WERI-Rb-1 (cell line): ENCODE measurements at regions not wholly inside any gene's neighbourhood (a gene's known extent, or its start where the extent isn't known, plus 50 kb on each side); places are given as distances from the start of the nearest gene placed in this dataset.

ENCODE experiments used
- DNase-seq: peaks from one replicate; pipeline ENCODE4 v3.0.0-alpha.2; 2020
- H3K27ac ChIP-seq: fragments of 250-450 bp; sonication (Bioruptor Pico); 2 replicates; pipeline ENCODE4 v1.5.1; 2020; ENCODE audit warnings: mild to moderate bottlenecking, moderate library complexity
- H3K27me3 ChIP-seq: fragments of 250-450 bp; sonication (Bioruptor Pico); 2 replicates; pipeline ENCODE4 v1.5.1; 2021; ENCODE audit warnings: mild to moderate bottlenecking, low read depth, moderate library complexity; ENCODE audit not compliant: insufficient read depth, severe bottlenecking
- H3K36me3 ChIP-seq: fragments of 250-450 bp; sonication (Bioruptor Pico); 2 replicates; pipeline ENCODE4 v1.5.1; 2020; ENCODE audit warnings: mild to moderate bottlenecking, moderate library complexity
- H3K4me3 ChIP-seq: 2 replicates; pipeline ENCODE4 v1.5.1; 2011; ENCODE audit warnings: low read depth, mild to moderate bottlenecking, control low read depth, low read length
- H3K9me3 ChIP-seq: fragments of 250-450 bp; sonication (Bioruptor Pico); 2 replicates; pipeline ENCODE4 v1.5.1; 2021; ENCODE audit warnings: mild to moderate bottlenecking, moderate library complexity; ENCODE audit not compliant: severe bottlenecking
- TF ChIP-seq, protein P1 (sequence below): IDR thresholded peaks from 2 replicates; pipeline ENCODE4 v1.5.1; 2011; ENCODE audit warnings: low read depth, mild to moderate bottlenecking, control low read depth, inconsistent platforms, low read length

DNA sequence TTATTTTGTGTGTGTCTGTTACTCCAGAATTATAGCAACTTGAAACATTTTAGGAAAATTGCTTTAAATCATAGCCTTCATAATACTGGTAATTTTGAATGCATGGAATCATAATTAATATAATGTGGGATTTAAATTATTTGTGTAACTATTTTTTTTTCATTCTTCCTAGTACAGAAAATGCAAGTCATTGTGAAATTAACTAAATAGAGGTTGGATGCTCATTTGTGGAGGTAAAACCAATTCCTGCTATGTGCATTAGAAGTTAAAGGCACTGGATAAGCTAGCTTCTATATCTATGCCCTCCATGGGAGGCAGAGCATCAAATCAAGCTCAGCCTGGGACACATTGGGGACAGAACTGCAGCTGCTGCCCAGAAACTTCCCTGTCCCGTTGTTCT lies 1048.5 kb upstream of the PABPC4L start:
- no peak for DNase-seq
- H3K4me3 ChIP-seq: no peak overlapping the region
- no peaks in the 10 kb centered on the region for H3K36me3 ChIP-seq
- no peak overlapping the region for H3K27ac ChIP-seq
- H3K27me3 ChIP-seq: no peaks in the 10 kb centered on the region
- H3K9me3 ChIP-seq: no peaks in the 10 kb centered on the region
- TF ChIP-seq, protein P1, sequence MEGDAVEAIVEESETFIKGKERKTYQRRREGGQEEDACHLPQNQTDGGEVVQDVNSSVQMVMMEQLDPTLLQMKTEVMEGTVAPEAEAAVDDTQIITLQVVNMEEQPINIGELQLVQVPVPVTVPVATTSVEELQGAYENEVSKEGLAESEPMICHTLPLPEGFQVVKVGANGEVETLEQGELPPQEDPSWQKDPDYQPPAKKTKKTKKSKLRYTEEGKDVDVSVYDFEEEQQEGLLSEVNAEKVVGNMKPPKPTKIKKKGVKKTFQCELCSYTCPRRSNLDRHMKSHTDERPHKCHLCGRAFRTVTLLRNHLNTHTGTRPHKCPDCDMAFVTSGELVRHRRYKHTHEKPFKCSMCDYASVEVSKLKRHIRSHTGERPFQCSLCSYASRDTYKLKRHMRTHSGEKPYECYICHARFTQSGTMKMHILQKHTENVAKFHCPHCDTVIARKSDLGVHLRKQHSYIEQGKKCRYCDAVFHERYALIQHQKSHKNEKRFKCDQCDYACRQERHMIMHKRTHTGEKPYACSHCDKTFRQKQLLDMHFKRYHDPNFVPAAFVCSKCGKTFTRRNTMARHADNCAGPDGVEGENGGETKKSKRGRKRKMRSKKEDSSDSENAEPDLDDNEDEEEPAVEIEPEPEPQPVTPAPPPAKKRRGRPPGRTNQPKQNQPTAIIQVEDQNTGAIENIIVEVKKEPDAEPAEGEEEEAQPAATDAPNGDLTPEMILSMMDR: no peak

DNA sequence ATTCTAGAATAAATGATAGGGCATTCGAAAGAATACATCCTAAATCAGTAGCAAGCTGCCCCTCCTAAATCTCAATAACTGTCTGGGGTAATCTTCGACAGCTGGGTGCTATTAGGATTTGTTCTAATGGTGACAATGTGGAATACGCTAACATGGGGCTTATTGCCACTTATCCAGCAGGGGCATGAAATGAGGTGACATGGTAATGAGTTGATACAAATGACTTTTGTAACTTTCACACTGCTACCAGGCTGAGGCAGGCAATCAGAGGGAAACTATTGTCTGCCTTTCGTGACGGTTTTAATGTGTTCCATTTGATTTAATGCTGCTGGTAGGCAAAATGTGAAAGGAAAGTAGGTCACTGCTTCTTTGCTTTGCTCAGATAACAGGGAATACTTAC lies 1047.4 kb upstream of the PABPC4L start:
- H3K27me3 ChIP-seq: no peaks in the 10 kb centered on the region
- H3K9me3 ChIP-seq: no peaks in the 10 kb centered on the region
- no peaks in the 10 kb centered on the region for H3K36me3 ChIP-seq
- TF ChIP-seq, protein P1: no peak; the same call in 1 of the 2 replicates
- H3K27ac ChIP-seq: peak overlapping the region; percentile 47
- DNase-seq: peak; percentile 75
- H3K4me3 ChIP-seq: peak overlapping the region; percentile 35

DNA sequence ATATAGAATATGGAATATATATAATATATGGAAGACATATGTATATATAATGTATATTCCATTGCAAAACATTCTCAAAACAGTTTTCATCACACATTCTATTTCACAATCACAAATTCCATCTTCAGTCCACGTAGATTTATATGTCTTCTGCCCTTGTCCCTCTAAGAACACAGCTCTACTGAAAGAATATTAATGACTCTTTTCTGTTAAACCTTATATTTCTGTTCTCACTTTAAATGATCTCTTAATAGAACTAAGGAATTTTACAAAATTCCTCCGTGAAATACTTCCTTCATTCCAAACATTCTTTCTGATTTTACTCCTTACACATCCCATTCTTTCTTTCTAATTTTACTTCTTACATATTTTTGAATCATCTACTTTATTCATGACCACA lies 1043.1 kb upstream of the PABPC4L start:
- no peak overlapping the region; the same call in 1 of the 2 replicates for H3K27ac ChIP-seq
- DNase-seq: no peak
- no peaks in the 10 kb centered on the region for H3K27me3 ChIP-seq
- H3K9me3 ChIP-seq: no peaks in the 10 kb centered on the region
- TF ChIP-seq, protein P1: no peak
- no peak overlapping the region for H3K4me3 ChIP-seq
- H3K36me3 ChIP-seq: no peaks in the 10 kb centered on the region

DNA sequence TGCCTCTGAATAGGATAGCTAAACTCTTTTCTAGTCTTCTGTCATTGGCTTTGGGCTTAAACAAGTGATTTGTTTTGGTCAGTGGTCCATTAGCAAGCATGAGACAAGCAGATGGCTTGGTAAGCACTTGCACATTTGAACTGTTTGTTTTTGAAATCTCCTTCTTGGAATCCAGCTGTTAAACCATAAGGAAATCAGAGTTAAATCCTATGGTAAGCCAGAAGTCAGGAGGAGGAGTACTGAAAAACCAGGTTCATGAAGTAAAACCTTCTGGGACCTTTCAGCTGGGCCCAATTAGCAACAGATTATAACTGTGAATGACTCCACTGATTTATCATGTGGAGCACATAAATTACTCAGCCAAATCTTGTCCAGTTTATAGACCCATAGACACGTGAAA lies 1042.5 kb upstream of the PABPC4L start:
- Histone ChIP-seq H3K9me3 (no peaks in the 10 kb centered on the region), H3K36me3 (no peaks in the 10 kb centered on the region), H3K27ac (peak overlapping the region; percentile 63), H3K4me3 (no peak overlapping the region), H3K27me3 (no peaks in the 10 kb centered on the region)
- DNase-seq: no peak
- TF ChIP-seq, protein P1: no peak

DNA sequence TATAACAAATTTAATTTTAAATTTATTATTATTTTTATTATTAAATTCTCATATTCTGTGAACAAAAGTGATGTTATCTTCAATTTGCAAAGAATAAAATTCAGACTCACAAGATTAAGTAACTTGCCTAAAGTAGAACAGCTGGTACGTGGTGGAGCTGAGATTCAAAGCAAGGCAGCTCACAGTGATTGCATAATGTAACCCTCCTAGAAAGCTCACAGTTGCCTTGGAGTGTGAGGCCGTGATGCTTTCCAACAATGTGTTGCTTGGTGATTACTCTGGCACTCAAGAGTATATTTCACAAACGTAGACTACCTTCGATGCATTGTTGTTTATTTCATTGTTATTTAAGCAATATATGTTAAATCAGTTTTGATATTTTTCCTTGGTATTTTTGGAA lies 1039.2 kb upstream of the PABPC4L start:
- Histone ChIP-seq H3K9me3 (no peaks in the 10 kb centered on the region), H3K36me3 (no peaks in the 10 kb centered on the region), H3K4me3 (no peak overlapping the region), H3K27me3 (no peaks in the 10 kb centered on the region), H3K27ac (no peak overlapping the region)
- DNase-seq: peak; percentile 25
- TF ChIP-seq, protein P1: no peak

DNA sequence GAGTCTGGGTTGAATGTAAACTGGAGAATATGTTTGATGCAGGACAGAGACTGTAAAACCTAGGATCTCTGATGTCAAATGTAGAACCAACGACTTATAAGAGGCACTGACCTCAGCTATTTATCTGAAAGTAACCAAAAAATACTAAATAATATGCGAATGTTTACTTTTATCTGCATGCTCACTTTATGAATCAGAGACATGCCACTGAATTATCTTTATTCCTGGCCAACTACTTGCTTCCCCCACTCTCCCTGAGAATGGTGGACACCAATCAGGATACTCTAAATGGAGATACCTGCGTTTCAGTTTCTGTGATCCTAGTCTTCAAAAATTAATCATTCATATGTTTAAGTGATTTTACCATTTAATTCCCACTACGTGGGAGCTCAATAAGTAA lies 1038.4 kb upstream of the PABPC4L start:
- no peaks in the 10 kb centered on the region for H3K9me3 ChIP-seq
- TF ChIP-seq, protein P1: no peak
- no peak overlapping the region for H3K27ac ChIP-seq
- H3K36me3 ChIP-seq: no peaks in the 10 kb centered on the region
- H3K27me3 ChIP-seq: no peaks in the 10 kb centered on the region
- no peak overlapping the region for H3K4me3 ChIP-seq
- no peak for DNase-seq
